ENCODE measurements at regions not wholly inside any gene's neighbourhood (a gene's known extent, or its start where the extent isn't known, plus 50 kb on each side); places are given as distances from the start of the nearest gene placed in this dataset.

DNA sequence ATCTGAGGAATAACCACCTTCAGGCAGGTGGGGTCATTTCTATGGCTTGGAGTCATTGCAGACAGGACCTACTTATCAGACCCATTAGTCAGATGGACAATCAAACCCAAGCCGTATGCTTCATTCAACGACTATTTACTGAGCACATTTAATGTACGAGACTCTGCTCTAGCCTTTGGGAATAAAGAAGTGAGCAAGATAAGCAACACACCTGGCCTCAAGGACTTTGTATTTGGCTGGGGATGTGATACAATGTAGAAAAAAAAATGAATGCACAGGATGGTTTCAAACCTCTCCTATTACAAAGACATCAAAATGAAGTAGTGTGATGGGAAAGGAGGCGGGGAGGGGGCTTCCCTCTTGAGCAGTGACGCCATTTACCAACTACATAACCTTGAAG is 311.7 kb downstream of the PMP22 start:
- TF ChIP-seq POLR2A (IDR thresholded peaks at IDR 0.05; ENCODE audit: low read length) (no peak), GATA1 (IDR thresholded peaks at IDR 0.05; ENCODE audit: low read depth, low read length) (no peak)
